22Rv1 (cell line): ENCODE measurements at regions not wholly inside any gene's neighbourhood (a gene's known extent, or its start where the extent isn't known, plus 50 kb on each side); places are given as distances from the start of the nearest gene placed in this dataset.

ENCODE experiments used
- H3K27ac ChIP-seq: fragments of 450-650 bp; 2 replicates; pipeline ENCODE4 v1.5.1; 2017
- CTCF ChIP-seq: fragments of 450-650 bp; IDR thresholded peaks from 2 replicates; pipeline ENCODE4 v1.5.1; 2017; ENCODE audit warnings: mild to moderate bottlenecking
- ZFX ChIP-seq: fragments of 450-650 bp; IDR thresholded peaks from 2 replicates; pipeline ENCODE4 v1.6.1; 2017; ENCODE audit warnings: antibody characterized with exemption, borderline replicate concordance

GRCh38 chr4:169826634-169827187 is 69.0 kb upstream of the HPF1 start:
- no peak overlapping the region for H3K27ac ChIP-seq
- TF ChIP-seq ZFX, result no peak
- no peak for TF ChIP-seq CTCF

GRCh38 chr4:169823685-169824084 is 65.9 kb upstream of the HPF1 start:
- no peak overlapping the region for H3K27ac ChIP-seq
- TF ChIP-seq ZFX (no peak), CTCF (no peak)

GRCh38 chr4:169821402-169821801 is 63.7 kb upstream of the HPF1 start:
- no peak for TF ChIP-seq ZFX
- no peak for TF ChIP-seq CTCF
- no peak overlapping the region for H3K27ac ChIP-seq

- H3K27ac ChIP-seq, result no peak overlapping the region
- no peak for TF ChIP-seq CTCF
- TF ChIP-seq ZFX, result no peak
Observed at GRCh38 chr4:169818063-169818679, 60.4 kb upstream of the HPF1 start.

GRCh38 chr4:169815606-169816005 is 57.9 kb upstream of the HPF1 start:
- TF ChIP-seq CTCF (no peak), ZFX (no peak)
- no peak overlapping the region for H3K27ac ChIP-seq

- no peak for TF ChIP-seq CTCF
- no peak overlapping the region for H3K27ac ChIP-seq
Observed at GRCh38 chr4:169811476-169811875, 53.7 kb upstream of the HPF1 start.
